ENCODE measurements at regions not wholly inside any gene's neighbourhood (a gene's known extent, or its start where the extent isn't known, plus 50 kb on each side); places are given as distances from the start of the nearest gene placed in this dataset.

GRCh38 chr18:78427081-78427480, 552.5 kb upstream of the SALL3 start:
- TF ChIP-seq CTCF (conservative IDR thresholded peaks at IDR 0.05; ENCODE audit: low read length), result no peak
- TF ChIP-seq EZH2phosphoT487 (IDR thresholded peaks at IDR 0.05; ENCODE audit: borderline replicate concordance, low read depth, low read length), result no peak
